CD14-positive monocyte (primary cell): ENCODE measurements at regions not wholly inside any gene's neighbourhood (a gene's known extent, or its start where the extent isn't known, plus 50 kb on each side); places are given as distances from the start of the nearest gene placed in this dataset.
"Not testable (repeated sequence)": the region's sequence is repeated elsewhere in the genome, so short reads cannot be mapped to it uniquely, and the experiment has no call there.

Experiments used
- DNase-seq, 3 donors: peaks; one replicate each; pipeline ENCODE4 v3.0.0-alpha.2; 2011 to 2022
- H2AFZ ChIP-seq: 2 replicates; pipeline ENCODE4 v1.6.0; 2012; ENCODE audit warnings: mild to moderate bottlenecking, low read depth, low read length, inconsistent platforms; ENCODE audit not compliant: insufficient read depth, poor library complexity, severe bottlenecking
- H3K27ac ChIP-seq, 2 donors: 1 replicate in 1 of 2; 2 replicates in 1 of 2; pipeline ENCODE4 v1.5.1; 2012 to 2013; ENCODE audit warnings: low read length in 2 of 2, control low read depth in 1 of 2, inconsistent platforms in 1 of 2, low read depth in 1 of 2, mild to moderate bottlenecking in 1 of 2
- H3K27me3 ChIP-seq, 2 donors: one replicate each; pipeline versions ENCODE4 v1.6.0 to v1.6.1; 2011 to 2013; ENCODE audit warnings: low read length in 2 of 2; ENCODE audit not compliant: control insufficient read depth in 2 of 2, insufficient read depth in 2 of 2
- H3K36me3 ChIP-seq, 2 donors: replicated peaks in 1 of 2; 1 replicate in 1 of 2; 2 replicates in 1 of 2; pipeline versions ENCODE4 v1.5.1 to v1.6.1; 2012 to 2013; ENCODE audit warnings: low read length in 2 of 2, control low read depth in 1 of 2, inconsistent platforms in 1 of 2, mild to moderate bottlenecking in 1 of 2; ENCODE audit not compliant: insufficient read depth in 2 of 2, control insufficient read depth in 1 of 2
- H3K4me1 ChIP-seq, 2 donors: 1 replicate in 1 of 2; 2 replicates in 1 of 2; pipeline versions ENCODE4 v1.5.1 to v1.6.1; 2012 to 2013; ENCODE audit warnings: low read length in 2 of 2, control low read depth in 1 of 2, inconsistent platforms in 1 of 2, mild to moderate bottlenecking in 1 of 2, moderate library complexity in 1 of 2; ENCODE audit not compliant: insufficient read depth in 2 of 2, control insufficient read depth in 1 of 2
- H3K4me2 ChIP-seq: replicated peaks from 2 replicates; pipeline ENCODE3; 2012; ENCODE audit warnings: low read length, moderate library complexity, mild to moderate bottlenecking; ENCODE audit not compliant: poor library complexity, severe bottlenecking; ENCODE audit errors: extremely low read depth
- H3K4me3 ChIP-seq, 3 experiments: fragments of 200-600 bp in 1 of 3; sonication (generic) in 1 of 3; replicated peaks in 1 of 3; 1 replicate in 2 of 3; 2 replicates in 1 of 3; pipeline ENCODE4 v1.5.1; 2011 to 2013; ENCODE audit warnings: low read length in 3 of 3, mild to moderate bottlenecking in 3 of 3, control low read depth in 2 of 3, low read depth in 2 of 3, inconsistent platforms in 1 of 3, moderate library complexity in 1 of 3
- H3K79me2 ChIP-seq: 2 replicates; pipeline ENCODE4 v1.6.0; 2012; ENCODE audit warnings: mild to moderate bottlenecking, control low read depth, inconsistent platforms, low read length, moderate library complexity; ENCODE audit not compliant: insufficient read depth
- H3K9ac ChIP-seq: 2 replicates; pipeline ENCODE4 v1.6.0; 2017; ENCODE audit warnings: low read length, mild to moderate bottlenecking; ENCODE audit not compliant: insufficient read depth, poor library complexity, severe bottlenecking
- H3K9me3 ChIP-seq, 2 donors: replicated peaks in 1 of 2; 1 replicate in 1 of 2; 2 replicates in 1 of 2; pipeline versions ENCODE4 v1.5.1 to v1.6.1; 2012 to 2013; ENCODE audit warnings: low read length in 2 of 2, control low read depth in 1 of 2; ENCODE audit not compliant: control insufficient read depth in 1 of 2, insufficient read depth in 1 of 2
- H4K20me1 ChIP-seq: 2 replicates; pipeline ENCODE4 v1.6.0; 2012; ENCODE audit warnings: mild to moderate bottlenecking, low read length, control low read depth, moderate library complexity; ENCODE audit not compliant: insufficient read depth
- H3K27ac Mint-ChIP-seq, 7 donors: one replicate each; pipeline ENCODE4 v1.8.0; 2020; ENCODE audit warnings: mild to moderate bottlenecking in 7 of 7, mixed read lengths in 7 of 7, moderate library complexity in 6 of 7, inconsistent platforms in 2 of 7
- H3K27me3 Mint-ChIP-seq, 3 donors: one replicate each; pipeline ENCODE4 v1.8.0; 2021 to 2022; ENCODE audit warnings: low read depth in 3 of 3, mild to moderate bottlenecking in 3 of 3, mixed read lengths in 3 of 3, moderate library complexity in 3 of 3, inconsistent platforms in 1 of 3
- H3K36me3 Mint-ChIP-seq, 2 donors: one replicate each; pipeline ENCODE4 v1.8.0; 2020; ENCODE audit warnings: mixed read lengths in 2 of 2, inconsistent platforms in 1 of 2, mild to moderate bottlenecking in 1 of 2
- H3K4me1 Mint-ChIP-seq: one replicate; pipeline ENCODE4 v1.8.0; 2020; ENCODE audit warnings: mild to moderate bottlenecking, mixed read lengths
- H3K4me3 Mint-ChIP-seq, 2 donors: one replicate each; pipeline ENCODE4 v1.8.0; 2020; ENCODE audit warnings: mild to moderate bottlenecking in 2 of 2, mixed read lengths in 2 of 2, moderate library complexity in 1 of 2
- H3K9me3 Mint-ChIP-seq, 7 donors: one replicate each; pipeline ENCODE4 v1.8.0; 2020 to 2022; ENCODE audit warnings: mixed read lengths in 7 of 7, mild to moderate bottlenecking in 6 of 7, moderate library complexity in 6 of 7, inconsistent platforms in 2 of 7
- WGBS: methylation state at CpG from one replicate; pipeline ENCODE4 v1.1.5; 2013; ENCODE audit warnings: missing lambda C conversion rate; ENCODE audit not compliant: insufficient coverage; 5-methylcytosine and 5-hydroxymethylcytosine counted together
- intact Hi-C, 2 donors: fragments of 100-400 bp; cut with micrococcal nuclease; formaldehyde crosslinking; loops; one replicate each; pipeline versions ENCODE4 v1.15.0 to v1.15.1; 2023
- TF ChIP-seq, protein P1 (sequence below): fragments of 200-600 bp; IDR thresholded peaks from one replicate; pipeline ENCODE4 v1.8.0; 2022; ENCODE audit warnings: antibody characterized with exemption, mild to moderate bottlenecking

DNA sequence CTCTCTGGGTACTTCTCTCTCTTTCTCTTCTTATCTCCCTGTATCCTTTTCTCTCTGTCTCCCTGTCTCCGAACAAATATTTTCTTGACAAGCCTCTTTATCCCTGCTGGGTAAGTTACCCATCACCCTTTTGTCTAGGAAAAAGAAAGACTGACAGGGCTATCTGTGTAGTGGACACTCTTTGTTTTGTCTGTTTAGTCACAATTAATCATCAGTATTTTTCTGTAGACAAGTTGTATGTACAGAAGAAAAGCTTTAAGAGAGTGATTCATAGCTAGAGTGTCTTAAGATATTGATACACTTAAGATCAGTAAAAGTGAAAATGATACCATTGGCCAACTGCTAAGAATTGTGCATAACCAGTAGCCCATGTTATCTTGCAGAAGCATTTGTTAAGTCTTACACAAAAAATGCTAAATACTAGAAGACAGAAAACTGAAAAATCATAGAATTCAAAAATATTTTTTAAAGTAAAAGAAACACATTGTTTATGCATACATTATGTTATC lies 1043.8 kb upstream of the EDIL3 start:
- Histone ChIP-seq H3K4me2 (no peak overlapping the region), H3K36me3 (no peaks in the 10 kb centered on the region), H4K20me1 (no peaks in the 10 kb centered on the region), H3K4me3 (no peak overlapping the region), H2AFZ (no peak overlapping the region), H3K27ac (no peak overlapping the region), H3K9ac (no peak overlapping the region), H3K4me1 (no peaks in the 10 kb centered on the region), H3K27me3 (no peaks in the 10 kb centered on the region), H3K9me3 (peaks cover 0 to 10% of the 10 kb centered on the region in 2 donors), H3K79me2 (no peaks in the 10 kb centered on the region)
- Mint-ChIP-seq H3K4me1 (no peaks in the 10 kb centered on the region), H3K9me3 (peaks cover 7 to 14% (median 10%) of the 10 kb centered on the region in 7 donors), H3K4me3 (no peak overlapping the region), H3K27ac (no peak overlapping the region), H3K27me3 (no peaks in the 10 kb centered on the region), H3K36me3 (no peaks in the 10 kb centered on the region)
- DNase-seq, result no peak
- no CpG with 5 or more reads among the region's 1 CpG for WGBS
- intact Hi-C loops, result no loop called here
- TF ChIP-seq, protein P1, sequence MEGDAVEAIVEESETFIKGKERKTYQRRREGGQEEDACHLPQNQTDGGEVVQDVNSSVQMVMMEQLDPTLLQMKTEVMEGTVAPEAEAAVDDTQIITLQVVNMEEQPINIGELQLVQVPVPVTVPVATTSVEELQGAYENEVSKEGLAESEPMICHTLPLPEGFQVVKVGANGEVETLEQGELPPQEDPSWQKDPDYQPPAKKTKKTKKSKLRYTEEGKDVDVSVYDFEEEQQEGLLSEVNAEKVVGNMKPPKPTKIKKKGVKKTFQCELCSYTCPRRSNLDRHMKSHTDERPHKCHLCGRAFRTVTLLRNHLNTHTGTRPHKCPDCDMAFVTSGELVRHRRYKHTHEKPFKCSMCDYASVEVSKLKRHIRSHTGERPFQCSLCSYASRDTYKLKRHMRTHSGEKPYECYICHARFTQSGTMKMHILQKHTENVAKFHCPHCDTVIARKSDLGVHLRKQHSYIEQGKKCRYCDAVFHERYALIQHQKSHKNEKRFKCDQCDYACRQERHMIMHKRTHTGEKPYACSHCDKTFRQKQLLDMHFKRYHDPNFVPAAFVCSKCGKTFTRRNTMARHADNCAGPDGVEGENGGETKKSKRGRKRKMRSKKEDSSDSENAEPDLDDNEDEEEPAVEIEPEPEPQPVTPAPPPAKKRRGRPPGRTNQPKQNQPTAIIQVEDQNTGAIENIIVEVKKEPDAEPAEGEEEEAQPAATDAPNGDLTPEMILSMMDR, result no peak

DNA sequence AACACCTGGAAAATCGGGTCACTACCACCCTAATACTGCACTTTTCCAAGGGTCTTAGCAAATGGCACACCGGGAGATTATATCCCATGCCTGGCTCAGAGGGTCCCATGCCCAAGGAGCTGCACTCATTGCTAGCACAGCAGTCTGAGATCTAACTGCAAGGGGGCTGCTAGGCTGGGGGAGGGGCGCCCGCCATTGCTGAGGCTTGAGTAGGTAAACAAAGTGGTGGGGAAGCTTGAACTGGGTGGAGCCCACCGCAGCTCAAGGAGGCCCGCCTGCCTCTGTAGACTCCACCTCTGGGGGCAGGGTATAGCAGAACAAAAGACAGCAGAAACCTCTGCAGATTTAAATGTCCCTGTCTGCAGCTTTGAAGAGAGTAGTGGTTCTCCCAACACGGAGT lies 1047.0 kb upstream of the EDIL3 start:
- H3K36me3 Mint-ChIP-seq, H3K27me3 Mint-ChIP-seq, H3K4me1 ChIP-seq, H3K9ac ChIP-seq, H3K4me3 Mint-ChIP-seq, H3K27ac Mint-ChIP-seq, H3K36me3 ChIP-seq, H3K4me3 ChIP-seq, DNase-seq, H2AFZ ChIP-seq, H3K4me2 ChIP-seq, H4K20me1 ChIP-seq, intact Hi-C loops, H3K27me3 ChIP-seq, H3K4me1 Mint-ChIP-seq, H3K79me2 ChIP-seq, H3K27ac ChIP-seq: not testable (repeated sequence)
- WGBS, result 87% methylated on average over 7 of the region's 7 CpGs
- peaks cover 0 to 10% of the 10 kb centered on the region in 2 donors for H3K9me3 ChIP-seq
- peaks cover 9 to 19% (median 12%) of the 10 kb centered on the region in 7 donors for H3K9me3 Mint-ChIP-seq
